ENCODE measurements at regions not wholly inside any gene's neighbourhood (a gene's known extent, or its start where the extent isn't known, plus 50 kb on each side); places are given as distances from the start of the nearest gene placed in this dataset.

DNA sequence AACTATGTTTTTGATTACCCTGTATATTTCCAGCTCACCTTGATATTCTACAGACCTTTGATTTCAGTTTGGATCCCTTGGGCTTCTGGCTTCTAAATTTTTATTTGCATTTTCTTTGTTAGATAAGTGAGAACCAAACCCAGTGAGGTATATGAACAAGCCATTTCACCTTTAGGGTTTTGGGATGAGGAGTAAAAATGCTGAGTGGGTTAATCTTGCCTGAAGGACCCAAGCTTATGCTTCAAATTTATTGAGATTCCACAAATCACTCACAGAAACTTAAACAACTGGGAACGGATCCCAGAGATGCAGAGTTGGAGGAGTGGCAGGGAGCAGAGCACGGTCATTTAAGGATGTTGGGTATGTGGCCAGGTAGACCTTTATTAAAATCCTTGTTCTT, 263.3 kb upstream of the BMP2 start:
- Histone ChIP-seq H3K36me3 (ENCODE audit: low read depth) (no peaks in the 10 kb centered on the region), H3K27ac (ENCODE audit: poor library complexity, severe bottlenecking) (no peak overlapping the region), H3K4me1 (ENCODE audit: insufficient read depth, poor library complexity, severe bottlenecking) (peaks cover 9% of the 10 kb centered on the region), H3K4me3 (ENCODE audit: severe bottlenecking) (no peak overlapping the region), H3K27me3 (ENCODE audit: insufficient read depth, poor library complexity, severe bottlenecking) (no peaks in the 10 kb centered on the region), H3K9me3 (ENCODE audit: severe bottlenecking) (no peaks in the 10 kb centered on the region)
- no peak for ATAC-seq (ENCODE audit: low read depth)
- no peak for DNase-seq (ENCODE audit: low spot score)
- no peak for TF ChIP-seq CTCF (IDR thresholded peaks at IDR 0.05; ENCODE audit: poor library complexity, severe bottlenecking)

- ATAC-seq (ENCODE audit: low read depth) (no peak), DNase-seq (ENCODE audit: low spot score) (no peak)
- no peaks in the 10 kb centered on the region for H3K36me3 ChIP-seq (ENCODE audit: low read depth)
- no peak for TF ChIP-seq CTCF (IDR thresholded peaks at IDR 0.05; ENCODE audit: poor library complexity, severe bottlenecking)
- peaks cover 9% of the 10 kb centered on the region for H3K4me1 ChIP-seq (ENCODE audit: insufficient read depth, poor library complexity, severe bottlenecking)
- no peaks in the 10 kb centered on the region for H3K27me3 ChIP-seq (ENCODE audit: insufficient read depth, poor library complexity, severe bottlenecking)
- H3K4me3 ChIP-seq (ENCODE audit: severe bottlenecking), result no peak overlapping the region
- H3K27ac ChIP-seq (ENCODE audit: poor library complexity, severe bottlenecking), result no peak overlapping the region
- H3K9me3 ChIP-seq (ENCODE audit: severe bottlenecking), result no peaks in the 10 kb centered on the region
Observed at GRCh38 chr20:6502999-6503398, 264.5 kb upstream of the BMP2 start.

GRCh38 chr20:6502219-6502618, 265.3 kb upstream of the BMP2 start:
- no peak for DNase-seq (ENCODE audit: low spot score)
- Histone ChIP-seq H3K27me3 (ENCODE audit: insufficient read depth, poor library complexity, severe bottlenecking) (no peaks in the 10 kb centered on the region), H3K4me3 (ENCODE audit: severe bottlenecking) (no peak overlapping the region), H3K4me1 (ENCODE audit: insufficient read depth, poor library complexity, severe bottlenecking) (peaks cover 9% of the 10 kb centered on the region), H3K27ac (ENCODE audit: poor library complexity, severe bottlenecking) (no peak overlapping the region), H3K36me3 (ENCODE audit: low read depth) (no peaks in the 10 kb centered on the region), H3K9me3 (ENCODE audit: severe bottlenecking) (no peaks in the 10 kb centered on the region)
- ATAC-seq (ENCODE audit: low read depth), result no peak
- no peak for TF ChIP-seq CTCF (IDR thresholded peaks at IDR 0.05; ENCODE audit: poor library complexity, severe bottlenecking)

DNA sequence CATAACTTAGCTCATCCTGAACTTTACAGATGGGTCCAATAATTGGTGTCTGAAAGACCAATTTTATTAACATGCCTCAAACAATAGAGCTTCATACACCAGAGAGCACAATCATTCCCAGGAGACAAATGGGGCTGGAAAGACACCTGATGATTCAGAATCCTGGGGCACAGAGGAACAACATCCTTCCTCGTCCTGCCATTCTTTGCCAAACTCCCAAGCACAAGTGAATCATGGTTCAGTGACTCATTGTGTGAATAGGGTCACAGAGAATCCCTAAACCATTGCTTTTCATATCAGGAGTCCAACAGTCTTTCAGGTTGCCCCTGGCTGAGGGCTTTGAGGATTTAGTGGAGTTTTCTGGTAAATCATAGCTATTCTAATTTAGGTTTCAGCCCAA, 266.4 kb upstream of the BMP2 start:
- no peaks in the 10 kb centered on the region for H3K27me3 ChIP-seq (ENCODE audit: insufficient read depth, poor library complexity, severe bottlenecking)
- DNase-seq (ENCODE audit: low spot score) (no peak), ATAC-seq (ENCODE audit: low read depth) (peak; percentile 98)
- no peak for TF ChIP-seq CTCF (IDR thresholded peaks at IDR 0.05; ENCODE audit: poor library complexity, severe bottlenecking)
- H3K4me1 ChIP-seq (ENCODE audit: insufficient read depth, poor library complexity, severe bottlenecking), result peaks cover 9% of the 10 kb centered on the region
- no peak overlapping the region for H3K4me3 ChIP-seq (ENCODE audit: severe bottlenecking)
- peak overlapping the region; percentile 45 for H3K27ac ChIP-seq (ENCODE audit: poor library complexity, severe bottlenecking)
- H3K9me3 ChIP-seq (ENCODE audit: severe bottlenecking), result no peaks in the 10 kb centered on the region
- no peaks in the 10 kb centered on the region for H3K36me3 ChIP-seq (ENCODE audit: low read depth)

- no peaks in the 10 kb centered on the region for H3K36me3 ChIP-seq (ENCODE audit: low read depth)
- ATAC-seq (ENCODE audit: low read depth), result no peak
- H3K27ac ChIP-seq (ENCODE audit: poor library complexity, severe bottlenecking), result no peak overlapping the region
- no peaks in the 10 kb centered on the region for H3K9me3 ChIP-seq (ENCODE audit: severe bottlenecking)
- peaks cover 9% of the 10 kb centered on the region for H3K4me1 ChIP-seq (ENCODE audit: insufficient read depth, poor library complexity, severe bottlenecking)
- DNase-seq (ENCODE audit: low spot score), result no peak
- no peak overlapping the region for H3K4me3 ChIP-seq (ENCODE audit: severe bottlenecking)
- TF ChIP-seq CTCF (IDR thresholded peaks at IDR 0.05; ENCODE audit: poor library complexity, severe bottlenecking), result no peak
- no peaks in the 10 kb centered on the region for H3K27me3 ChIP-seq (ENCODE audit: insufficient read depth, poor library complexity, severe bottlenecking)
Observed at GRCh38 chr20:6499566-6499965, 267.9 kb upstream of the BMP2 start.

Measured in RWPE2 (cell line).